ENCODE measurements at regions not wholly inside any gene's neighbourhood (a gene's known extent, or its start where the extent isn't known, plus 50 kb on each side); places are given as distances from the start of the nearest gene placed in this dataset.

DNA sequence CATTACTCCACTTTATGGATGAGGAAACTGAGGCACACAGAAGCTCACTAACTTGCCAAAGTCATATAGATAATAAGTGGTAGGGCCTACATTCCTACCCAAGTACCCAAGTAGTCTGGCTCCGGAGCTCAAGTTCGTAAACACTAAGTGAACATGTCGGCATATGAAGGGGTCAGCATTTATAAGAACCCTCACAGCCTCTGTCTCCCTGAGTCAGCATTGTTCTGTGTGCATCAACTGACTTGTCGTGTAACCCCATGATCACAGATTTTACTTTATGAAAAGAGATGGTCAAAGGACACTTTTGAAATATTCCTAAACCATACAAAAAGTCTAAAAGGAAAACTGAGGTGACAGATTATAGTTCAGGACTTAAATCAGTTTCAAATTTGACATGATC lies 260.1 kb upstream of the CCDC54 start:
- POLR2A ChIA-PET, result no interaction called here
- TF ChIP-seq, protein P1, sequence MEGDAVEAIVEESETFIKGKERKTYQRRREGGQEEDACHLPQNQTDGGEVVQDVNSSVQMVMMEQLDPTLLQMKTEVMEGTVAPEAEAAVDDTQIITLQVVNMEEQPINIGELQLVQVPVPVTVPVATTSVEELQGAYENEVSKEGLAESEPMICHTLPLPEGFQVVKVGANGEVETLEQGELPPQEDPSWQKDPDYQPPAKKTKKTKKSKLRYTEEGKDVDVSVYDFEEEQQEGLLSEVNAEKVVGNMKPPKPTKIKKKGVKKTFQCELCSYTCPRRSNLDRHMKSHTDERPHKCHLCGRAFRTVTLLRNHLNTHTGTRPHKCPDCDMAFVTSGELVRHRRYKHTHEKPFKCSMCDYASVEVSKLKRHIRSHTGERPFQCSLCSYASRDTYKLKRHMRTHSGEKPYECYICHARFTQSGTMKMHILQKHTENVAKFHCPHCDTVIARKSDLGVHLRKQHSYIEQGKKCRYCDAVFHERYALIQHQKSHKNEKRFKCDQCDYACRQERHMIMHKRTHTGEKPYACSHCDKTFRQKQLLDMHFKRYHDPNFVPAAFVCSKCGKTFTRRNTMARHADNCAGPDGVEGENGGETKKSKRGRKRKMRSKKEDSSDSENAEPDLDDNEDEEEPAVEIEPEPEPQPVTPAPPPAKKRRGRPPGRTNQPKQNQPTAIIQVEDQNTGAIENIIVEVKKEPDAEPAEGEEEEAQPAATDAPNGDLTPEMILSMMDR (IDR thresholded peaks at IDR 0.05; ENCODE audit: insufficient read depth, low read length, missing control alignments), result no peak
- CTCF ChIA-PET, result interaction anchor here (0.8 to 3.9 kb wide), 11 partner anchors 9 to 847 kb away, joined by 3 to 39 read pairs (median 3); no protein-coding TSS in a partner anchor
- no peak overlapping the region for H3K4me3 ChIP-seq (ENCODE audit: low read depth, low read length)
- DNase-seq (ENCODE audit: low read depth, low spot score), result no peak

DNA sequence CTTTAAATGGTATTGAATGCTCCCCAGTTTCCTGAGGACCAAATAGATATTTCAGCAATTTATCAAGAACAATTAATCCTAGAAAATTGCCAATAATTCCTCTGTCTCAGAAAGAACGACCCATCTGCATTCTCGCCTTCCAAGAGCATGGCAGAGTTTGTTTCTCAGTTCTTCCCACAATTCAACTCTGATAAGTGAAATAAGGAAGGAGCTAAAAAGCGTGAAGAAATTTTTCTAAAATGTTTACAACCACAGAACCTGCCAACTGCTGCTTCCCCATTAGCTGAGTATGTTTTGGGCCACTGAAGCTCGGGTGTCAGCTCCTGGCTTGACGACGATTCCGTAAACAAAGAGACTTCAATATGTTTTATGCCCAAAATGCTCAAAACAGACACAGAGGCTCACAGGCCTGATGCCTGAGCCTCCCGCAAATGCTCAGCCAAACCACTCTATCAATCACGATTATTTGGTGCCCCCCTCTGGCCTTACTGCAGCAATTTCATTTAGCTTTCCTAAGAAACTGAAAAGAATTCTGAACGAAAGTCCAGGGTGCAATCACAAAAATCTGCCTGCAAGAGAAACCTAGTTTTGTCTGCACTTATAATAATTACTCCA lies 259.2 kb upstream of the CCDC54 start:
- no peak overlapping the region for H3K4me3 ChIP-seq (ENCODE audit: low read depth, low read length)
- DNase-seq (ENCODE audit: low read depth, low spot score), result peak; percentile 49
- ChIA-PET CTCF (interaction anchor here (0.5 to 3.9 kb wide), 49 partner anchors 8 to 1750 kb away, joined by 3 to 39 read pairs (median 4); no protein-coding TSS in a partner anchor), POLR2A (interaction anchor here (0.8 kb wide), 1 partner anchor 256 kb away, joined by 4 read pairs; no protein-coding TSS in a partner anchor)
- TF ChIP-seq, protein P1 (IDR thresholded peaks at IDR 0.05; ENCODE audit: insufficient read depth, low read length, missing control alignments), result peak; percentile 58

DNA sequence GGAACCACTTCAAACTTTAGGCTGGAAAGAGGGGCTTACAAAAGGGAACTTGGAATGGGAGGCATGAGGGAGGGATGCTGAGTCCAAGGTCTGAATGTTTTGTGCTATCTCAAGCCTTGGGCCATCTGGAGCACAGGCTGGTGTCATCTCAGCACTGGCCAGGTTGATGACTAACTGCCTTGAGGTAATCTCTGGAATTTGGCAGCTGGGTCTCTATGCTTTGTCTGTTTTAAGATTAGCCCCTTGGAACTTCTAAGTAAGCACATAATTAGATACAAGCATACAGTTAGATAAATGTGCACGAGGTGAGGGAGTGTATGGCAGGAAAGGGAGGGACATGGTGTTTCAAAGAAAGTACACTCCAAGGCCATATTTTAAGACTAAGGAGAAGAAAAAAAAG lies 252.4 kb upstream of the CCDC54 start:
- POLR2A ChIA-PET, result no interaction called here
- TF ChIP-seq, protein P1 (IDR thresholded peaks at IDR 0.05; ENCODE audit: insufficient read depth, low read length, missing control alignments), result no peak
- H3K4me3 ChIP-seq (ENCODE audit: low read depth, low read length), result no peak overlapping the region
- CTCF ChIA-PET, result no interaction called here
- peak; percentile 28 for DNase-seq (ENCODE audit: low read depth, low spot score)

DNA sequence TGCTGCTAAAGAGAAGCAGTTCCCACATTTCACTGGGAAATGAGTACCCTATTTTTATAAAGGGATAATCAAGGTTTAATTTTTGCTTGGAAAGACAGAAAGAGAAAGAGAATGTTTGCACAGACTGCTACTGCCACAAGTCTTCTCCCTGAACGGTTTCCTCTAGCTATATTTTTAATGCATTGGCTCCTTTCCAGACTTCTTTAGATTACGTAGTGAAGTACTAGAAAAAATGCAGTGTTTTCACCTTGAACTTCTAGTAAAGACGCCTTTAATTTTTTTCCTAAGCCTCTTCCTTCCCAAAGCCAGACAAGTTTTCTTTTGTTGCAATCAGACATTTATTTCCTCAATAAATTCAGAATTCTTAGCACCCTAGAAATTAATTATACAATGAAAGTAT lies 248.3 kb upstream of the CCDC54 start:
- no peak for DNase-seq (ENCODE audit: low read depth, low spot score)
- TF ChIP-seq, protein P1 (IDR thresholded peaks at IDR 0.05; ENCODE audit: insufficient read depth, low read length, missing control alignments), result no peak
- POLR2A ChIA-PET, result no interaction called here
- no peak overlapping the region for H3K4me3 ChIP-seq (ENCODE audit: low read depth, low read length)
- CTCF ChIA-PET, result no interaction called here

DNA sequence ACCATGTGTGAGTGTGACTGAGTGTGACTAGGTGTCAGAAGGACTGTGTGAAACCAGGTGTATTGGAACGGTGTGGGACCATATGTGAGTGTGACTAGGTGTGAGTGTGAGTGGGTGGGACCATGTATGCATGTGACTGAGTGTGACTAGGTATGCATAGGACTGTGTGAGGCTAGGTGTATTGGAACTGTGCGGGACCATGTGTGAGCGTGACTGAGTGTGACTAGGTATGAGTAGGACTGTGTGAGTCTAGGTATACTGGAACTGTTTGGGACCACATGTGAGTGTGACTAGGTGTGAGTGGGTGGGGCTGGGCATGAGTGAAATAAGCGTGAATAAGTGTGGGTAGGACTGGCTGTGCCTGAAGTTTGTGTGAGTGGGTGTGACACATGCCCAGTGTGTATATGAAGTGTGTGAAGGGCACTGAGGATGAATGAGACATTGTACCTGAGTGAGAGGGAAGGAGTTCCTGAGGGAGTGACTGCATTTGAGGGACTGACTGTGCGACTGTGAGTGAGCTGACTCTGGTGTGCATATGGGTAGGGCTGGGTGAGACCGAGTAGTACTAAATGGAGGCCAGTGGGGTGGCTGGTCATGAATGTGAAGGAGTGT lies 247.0 kb upstream of the CCDC54 start:
- DNase-seq (ENCODE audit: low read depth, low spot score), result no peak
- TF ChIP-seq, protein P1 (IDR thresholded peaks at IDR 0.05; ENCODE audit: insufficient read depth, low read length, missing control alignments), result no peak
- CTCF ChIA-PET, result no interaction called here
- POLR2A ChIA-PET, result no interaction called here
- no peak overlapping the region for H3K4me3 ChIP-seq (ENCODE audit: low read depth, low read length)

DNA sequence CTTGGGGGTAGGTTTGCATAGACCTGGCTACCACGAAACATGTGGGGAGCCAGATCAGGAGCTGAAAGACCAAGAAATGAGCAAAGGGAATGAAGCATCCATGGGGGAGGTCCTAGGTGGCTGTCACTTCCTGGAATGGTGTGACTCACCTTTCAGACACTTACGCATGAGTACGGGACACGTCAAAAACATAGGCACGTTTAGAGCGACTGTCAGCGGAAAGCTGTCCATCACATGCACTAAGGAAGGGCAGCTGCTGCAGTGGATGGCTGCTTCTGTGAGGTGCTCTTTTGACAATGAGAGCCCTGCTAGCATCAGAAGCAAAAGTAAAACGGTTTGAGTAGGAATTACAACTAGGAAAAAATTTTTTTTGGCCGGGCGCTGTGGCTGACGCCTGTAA lies 244.6 kb upstream of the CCDC54 start:
- ChIA-PET POLR2A (no interaction called here), CTCF (no interaction called here)
- H3K4me3 ChIP-seq (ENCODE audit: low read depth, low read length), result no peak overlapping the region
- no peak for DNase-seq (ENCODE audit: low read depth, low spot score)
- TF ChIP-seq, protein P1 (IDR thresholded peaks at IDR 0.05; ENCODE audit: insufficient read depth, low read length, missing control alignments), result no peak

Measured in AG04449 (cell line).